NCI-H2081 treated with DMSO at 0.1 percent for 48 hours (cell line): ENCODE measurements at regions not wholly inside any gene's neighbourhood (a gene's known extent, or its start where the extent isn't known, plus 50 kb on each side); places are given as distances from the start of the nearest gene placed in this dataset.
"Not testable (repeated sequence)": the region's sequence is repeated elsewhere in the genome, so short reads cannot be mapped to it uniquely, and the experiment has no call there.

Experiments used
- DNase-seq: peaks from one replicate; lab custom pipeline; 2025; lab: John Stamatoyannopoulos, UW

DNA sequence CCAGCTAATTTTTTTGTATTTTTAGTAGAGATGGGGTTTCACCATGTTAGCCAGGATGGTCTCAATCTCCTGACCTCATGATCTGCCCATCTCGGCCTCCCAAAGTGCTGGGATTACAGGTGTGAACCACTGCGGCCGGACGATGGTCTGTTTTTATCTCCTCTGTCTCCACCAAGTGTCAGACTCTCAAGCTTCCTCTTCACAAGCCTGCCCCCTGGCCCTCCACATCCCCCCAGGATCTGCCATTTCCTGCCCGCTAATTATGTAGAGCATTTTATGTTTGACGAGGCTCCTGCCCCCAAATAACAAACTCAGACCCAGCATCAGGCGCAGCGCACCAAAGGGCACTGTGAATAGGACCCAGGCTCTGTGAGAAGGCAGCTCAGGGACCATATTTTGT lies 101.8 kb upstream of the PCBD1 start:
- DNase-seq = not testable (repeated sequence)

GRCh38 chr10:70990681-70991080 lies 102.3 kb upstream of the PCBD1 start:
- no peak for DNase-seq

DNA sequence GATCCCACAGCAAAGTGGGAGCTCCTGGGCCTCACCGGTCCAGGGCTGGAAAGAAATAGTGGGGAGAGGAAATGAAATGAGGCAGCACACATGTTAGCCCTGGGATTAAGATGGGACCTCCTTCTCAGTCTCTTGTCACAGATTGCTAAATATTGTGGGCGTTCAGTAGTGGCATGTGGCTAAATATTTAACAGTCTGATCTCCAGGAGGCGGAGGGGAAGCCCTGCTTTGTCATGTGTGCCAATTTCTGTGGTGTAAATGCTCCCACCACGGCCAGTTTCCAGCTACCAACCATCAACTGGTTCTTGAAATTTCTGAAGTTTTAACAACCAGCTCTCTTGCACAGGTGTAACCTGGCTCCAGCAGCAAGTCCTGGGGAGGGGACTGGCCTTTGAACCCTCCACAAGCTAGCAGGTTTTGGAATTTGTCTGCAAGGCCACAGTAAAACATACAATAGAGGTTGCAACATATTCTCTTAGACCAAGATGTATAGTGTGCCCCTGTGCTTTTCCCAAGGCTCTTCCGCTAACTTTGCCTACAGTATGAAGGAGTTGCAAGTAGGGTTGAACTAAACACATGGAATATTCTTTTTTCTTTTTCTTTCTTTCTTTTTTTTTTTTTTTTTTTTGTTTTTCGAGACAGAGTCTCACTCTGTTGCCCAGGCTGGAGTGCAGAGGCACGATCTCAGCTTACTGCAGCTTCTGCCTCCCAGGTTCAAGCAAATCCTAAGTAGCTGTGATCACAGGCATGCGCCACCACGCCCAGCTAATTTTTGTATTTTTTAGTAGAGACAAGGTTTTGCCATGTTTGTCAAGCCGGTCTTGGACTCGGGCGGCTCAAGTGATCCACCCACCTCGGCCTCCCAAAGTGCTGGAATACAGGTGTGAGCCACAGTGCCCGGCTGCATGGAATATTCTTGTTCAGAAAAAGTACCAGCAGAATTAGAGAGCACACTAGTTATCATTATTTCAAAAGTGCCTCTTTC lies 103.1 kb upstream of the PCBD1 start:
- no peak for DNase-seq

DNA sequence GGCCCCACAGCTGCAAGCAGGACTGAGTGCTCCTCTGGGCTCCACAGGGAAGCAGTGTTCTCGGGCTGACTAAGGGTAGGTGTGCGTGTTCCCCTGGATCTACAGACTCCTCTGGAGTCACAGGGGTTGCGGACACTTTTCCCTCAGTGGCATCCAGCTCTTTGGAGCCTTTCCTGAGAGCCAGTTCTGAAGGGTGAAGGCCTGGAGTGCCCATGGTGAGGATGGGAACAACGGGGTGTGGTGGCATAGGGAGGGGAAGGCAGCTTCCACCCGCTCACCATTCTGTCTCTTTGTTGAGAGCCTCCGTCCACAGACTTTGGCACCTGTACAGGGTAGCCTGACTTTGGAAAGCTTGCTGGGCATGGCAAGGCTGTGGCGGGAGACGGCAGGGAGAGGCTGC lies 104.1 kb upstream of the PCBD1 start:
- DNase-seq = no peak

- DNase-seq = no peak
These were observed 104.7 kb upstream of the PCBD1 start for GRCh38 chr10:70993051-70993450.

DNA sequence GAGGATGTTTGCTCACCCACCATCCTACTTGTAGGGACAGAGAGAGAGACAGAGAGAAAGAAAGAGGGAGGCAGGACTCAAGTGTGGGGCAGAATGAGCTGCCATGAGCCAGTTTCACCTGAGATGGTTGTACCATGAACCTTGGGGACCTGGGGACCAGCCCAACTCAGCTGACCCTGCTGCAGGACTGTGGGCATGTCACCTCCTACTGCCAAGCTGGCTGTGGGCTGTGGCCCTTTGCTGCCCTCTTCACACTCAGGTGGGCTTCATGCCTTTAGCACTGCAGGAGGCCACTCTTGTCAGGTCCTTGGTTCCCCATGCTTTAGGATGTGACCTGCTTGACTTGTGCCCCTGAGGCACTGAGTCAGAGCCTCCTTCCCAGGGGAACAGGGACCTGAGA lies 108.2 kb upstream of the PCBD1 start:
- DNase-seq = no peak

DNA sequence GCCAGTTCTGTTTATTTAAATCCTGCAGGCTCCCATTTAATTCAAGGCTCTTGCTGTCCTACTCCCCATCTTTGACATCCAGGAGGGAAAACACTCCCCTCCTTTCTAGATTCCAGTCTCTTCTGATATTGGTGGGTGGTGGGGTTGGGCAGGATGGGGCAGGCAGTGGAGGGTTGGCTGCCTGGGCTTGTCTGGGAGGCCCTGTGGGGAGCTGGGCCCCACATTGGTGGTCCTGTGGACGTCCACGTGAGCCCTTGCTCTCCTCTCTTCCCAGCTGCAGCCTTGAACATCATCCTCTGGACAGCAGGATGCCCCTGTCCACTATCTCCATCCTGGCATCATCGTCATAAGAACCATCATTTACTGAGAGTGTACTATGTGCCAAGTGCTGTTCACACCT lies 108.9 kb upstream of the PCBD1 start:
- DNase-seq = no peak

DNA sequence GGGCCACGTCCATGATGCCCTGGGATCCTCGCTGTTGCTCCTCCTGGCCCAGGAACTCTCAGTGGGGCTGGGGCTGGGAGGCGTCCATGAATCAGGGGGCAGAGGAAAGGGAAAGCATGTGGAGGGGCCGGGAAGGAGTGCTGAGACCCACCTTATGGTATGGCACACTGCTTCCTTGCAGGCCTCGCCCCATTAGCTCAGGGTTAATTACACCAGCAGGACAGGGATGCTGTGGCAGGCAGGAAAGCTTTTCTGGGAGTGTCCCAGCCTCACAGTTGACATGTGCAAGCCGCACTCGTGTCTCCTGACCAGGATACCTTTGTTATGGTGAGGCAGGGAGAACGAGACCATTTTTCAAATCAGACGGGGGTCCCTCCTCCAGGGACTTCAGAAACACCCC lies 109.7 kb upstream of the PCBD1 start:
- no peak for DNase-seq

GRCh38 chr10:71001470-71001869 lies 113.1 kb upstream of the PCBD1 start:
- no peak for DNase-seq

- no peak for DNase-seq
These were observed 116.1 kb upstream of the PCBD1 start for GRCh38 chr10:71004176-71005075.

DNA sequence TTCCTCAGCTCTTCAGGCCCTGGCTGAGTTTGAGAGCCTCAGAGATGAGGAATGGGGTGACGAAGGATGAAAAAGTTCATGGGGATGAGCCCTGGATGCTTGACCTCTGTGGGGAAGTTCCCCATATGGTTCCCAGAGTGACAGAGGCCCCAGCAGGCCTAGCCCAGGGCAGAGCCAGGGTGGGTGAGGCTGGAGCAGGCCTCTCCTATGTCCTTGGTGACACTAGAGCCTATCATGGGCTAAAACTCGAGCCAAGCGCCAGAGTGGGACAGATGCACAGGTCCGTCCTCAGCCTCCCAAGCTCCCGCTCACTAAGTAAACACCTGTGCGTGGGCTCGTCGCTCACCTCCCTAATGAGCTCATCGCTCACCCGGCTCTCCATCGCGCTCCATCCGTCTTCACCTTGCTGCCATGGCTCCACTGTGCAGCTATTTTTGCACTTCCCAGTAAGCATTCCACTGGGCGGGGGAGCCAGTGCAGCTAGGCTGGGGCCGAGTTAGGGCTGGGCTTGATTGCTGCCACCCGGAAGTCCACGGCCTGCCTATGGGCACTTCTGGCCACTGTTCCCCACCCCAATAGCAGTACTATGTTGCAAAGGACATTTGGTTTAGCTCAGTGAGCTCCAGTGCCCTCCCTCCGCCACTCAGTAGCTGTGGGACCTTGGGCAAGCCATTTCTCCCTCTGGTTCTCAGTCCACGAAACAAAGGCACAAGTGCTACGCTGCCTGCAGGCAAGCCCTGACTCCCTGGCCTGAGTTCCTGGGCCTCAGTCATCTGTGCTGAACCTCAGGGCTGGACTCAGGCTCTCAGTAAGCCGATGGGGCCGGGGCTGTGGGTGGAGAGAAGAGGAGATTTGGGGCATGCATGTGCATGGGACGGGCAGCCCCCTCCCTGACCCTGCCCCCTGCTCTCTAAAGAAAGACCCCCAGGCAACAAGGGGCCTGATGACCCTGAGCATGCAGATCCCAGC lies 117.3 kb upstream of the PCBD1 start:
- DNase-seq = no peak

DNA sequence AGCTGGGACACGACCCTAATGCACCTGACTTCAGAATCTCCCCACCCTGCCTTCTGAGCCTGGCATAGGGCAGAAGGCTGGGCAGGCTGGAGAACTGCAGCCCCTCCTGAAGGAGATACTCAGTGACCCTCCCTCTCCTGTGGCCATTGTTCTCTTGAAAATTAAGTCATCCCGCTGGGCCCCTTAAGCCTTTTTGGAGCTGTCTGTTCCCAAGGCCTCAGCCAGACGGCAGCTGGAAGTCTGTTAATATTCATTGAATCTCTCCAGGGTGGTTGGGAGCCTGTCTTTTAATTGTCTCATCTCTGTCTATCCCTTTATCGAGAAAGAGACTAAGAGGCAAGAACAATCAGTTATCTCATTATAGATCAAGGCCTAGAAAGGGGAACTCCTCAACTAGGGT lies 118.1 kb upstream of the PCBD1 start:
- DNase-seq = no peak

GRCh38 chr10:71007516-71007915 lies 119.2 kb upstream of the PCBD1 start:
- DNase-seq = no peak

- DNase-seq = no peak
These were observed 119.8 kb upstream of the PCBD1 start for GRCh38 chr10:71008150-71008549.

GRCh38 chr10:71009126-71009525 lies 120.8 kb upstream of the PCBD1 start:
- DNase-seq = no peak

DNA sequence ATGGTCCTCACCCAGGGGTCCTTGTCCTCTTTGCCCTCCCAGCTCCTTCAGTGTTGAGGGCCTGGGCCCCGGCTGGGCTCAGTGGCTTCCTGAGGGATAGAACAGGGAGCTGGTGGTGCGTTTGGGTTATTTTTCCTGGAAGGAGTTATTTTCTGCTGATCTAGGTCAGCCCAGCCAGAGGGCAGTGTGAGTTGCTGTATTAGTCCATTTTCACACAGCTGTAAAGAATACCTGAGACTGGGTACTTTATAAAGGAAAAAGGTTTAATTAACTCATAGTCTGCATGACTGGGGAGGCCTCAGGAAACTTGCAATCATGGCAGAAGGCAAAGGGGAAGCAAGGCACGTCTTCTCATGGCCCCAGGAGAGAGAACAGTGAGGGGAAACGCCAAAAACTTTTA lies 122.4 kb upstream of the PCBD1 start:
- no peak for DNase-seq

DNA sequence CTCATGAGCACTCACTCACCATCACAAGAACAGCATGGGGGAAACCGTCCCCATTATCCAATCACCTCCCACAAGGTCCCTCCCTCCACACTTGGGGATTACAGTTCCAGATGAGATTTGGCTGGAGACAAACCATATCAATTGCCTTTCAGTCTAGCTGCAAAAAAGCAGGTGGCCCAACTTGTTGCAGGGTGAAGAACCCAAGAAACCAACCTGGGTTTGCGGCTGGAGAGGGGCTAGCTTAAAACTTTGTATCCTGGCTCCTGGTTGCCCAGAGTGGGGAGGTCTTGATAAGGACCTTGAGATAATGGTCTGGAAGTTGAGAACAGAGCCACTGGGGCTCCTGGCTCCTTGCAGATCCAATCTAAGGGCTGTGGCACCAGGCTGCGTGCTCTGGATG lies 122.8 kb upstream of the PCBD1 start:
- no peak for DNase-seq

DNA sequence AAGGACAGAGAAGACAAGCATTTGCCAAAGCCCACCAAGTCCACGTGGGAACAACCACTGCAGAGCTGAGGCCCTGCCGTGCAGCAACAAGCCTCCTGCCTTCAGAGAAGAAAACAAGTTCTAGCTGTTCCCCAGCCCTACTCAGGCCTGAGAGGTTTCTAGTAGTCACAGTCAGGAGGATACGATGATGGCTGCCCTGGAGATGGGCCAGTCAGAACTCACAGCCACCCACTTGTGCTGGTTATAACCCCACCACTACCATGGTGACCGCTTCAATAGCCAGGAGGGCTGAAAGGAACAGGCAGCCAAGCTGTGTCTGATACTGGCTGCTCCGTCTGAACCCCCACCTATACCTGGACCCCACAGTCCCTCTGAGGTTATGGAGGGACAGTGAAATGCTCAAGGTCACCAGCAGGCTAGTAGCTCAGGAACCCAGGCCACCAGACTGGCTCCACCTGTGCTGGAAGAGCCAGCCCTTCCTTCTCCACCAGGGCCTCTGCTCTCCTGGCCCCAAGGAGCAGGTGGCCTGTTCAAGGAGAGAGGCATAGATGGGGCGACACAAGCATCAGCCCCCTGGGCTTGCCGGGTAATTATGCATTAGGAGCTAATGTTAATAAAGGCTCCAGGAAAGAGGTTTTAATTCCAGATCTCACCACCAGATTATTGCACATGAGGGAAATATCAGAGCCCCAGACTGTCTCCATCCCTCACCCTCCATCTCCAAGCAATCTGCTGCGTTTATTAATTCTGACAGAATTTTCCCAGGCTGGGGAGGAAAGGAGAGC lies 125.8 kb upstream of the PCBD1 start:
- DNase-seq = no peak

DNA sequence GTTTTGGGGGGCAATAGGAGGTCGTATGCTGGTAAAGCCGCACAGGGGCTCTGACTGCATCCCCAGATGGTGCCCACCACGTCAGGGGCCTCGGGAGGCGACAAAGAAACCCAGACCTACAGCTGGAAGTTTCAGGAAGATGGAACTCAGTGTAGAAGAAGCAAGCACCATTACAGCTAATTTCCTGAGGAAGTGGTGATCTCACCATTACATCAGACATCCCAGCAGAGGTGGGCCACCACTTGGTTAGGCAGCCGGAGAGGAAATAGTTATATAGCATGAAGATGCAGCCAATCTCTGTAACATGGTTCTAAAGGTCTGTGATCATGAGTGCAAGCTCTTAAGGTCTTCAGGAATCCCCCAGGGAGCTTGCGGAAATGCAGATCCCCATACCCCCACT lies 127.3 kb upstream of the PCBD1 start:
- DNase-seq = no peak

DNA sequence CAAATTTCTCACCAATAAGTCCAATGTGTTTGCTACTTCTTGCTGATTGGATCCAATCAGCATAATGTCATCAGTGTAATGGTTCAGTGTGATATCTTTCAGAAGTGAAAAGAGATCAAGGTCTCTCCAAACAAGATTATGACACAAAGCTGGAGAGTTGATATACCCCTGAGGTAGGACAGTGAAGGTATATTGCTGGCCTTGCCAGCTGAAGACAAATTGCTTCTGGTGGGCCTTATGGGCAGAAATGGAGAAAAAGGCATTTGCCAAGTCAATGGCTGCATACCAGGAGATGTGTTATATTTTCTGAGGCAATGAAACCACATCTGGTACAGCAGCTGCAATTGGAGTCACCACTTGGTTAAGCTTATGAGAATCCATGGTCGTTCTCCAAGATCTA lies 131.7 kb upstream of the PCBD1 start:
- not testable (repeated sequence) for DNase-seq

DNA sequence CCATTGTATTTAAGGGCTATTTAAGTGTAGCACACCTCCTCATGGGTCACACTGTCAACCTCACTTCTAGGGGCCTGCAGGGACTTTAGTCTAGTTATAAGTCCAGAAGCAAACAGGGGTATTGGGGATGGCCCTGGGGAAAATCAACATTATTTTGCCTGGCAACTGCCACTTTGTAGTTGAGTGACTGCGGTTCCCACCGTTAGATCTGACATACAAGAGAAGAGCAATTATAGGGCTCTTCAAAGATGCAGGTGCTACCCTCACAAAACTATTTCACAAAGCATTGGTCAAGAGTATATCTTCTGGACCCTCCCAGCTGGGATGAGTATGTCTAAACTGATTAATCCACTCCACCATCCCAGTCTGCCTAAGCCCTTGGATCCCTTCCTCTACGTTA lies 133.0 kb upstream of the PCBD1 start:
- no peak for DNase-seq
